ENCODE measurements at regions not wholly inside any gene's neighbourhood (a gene's known extent, or its start where the extent isn't known, plus 50 kb on each side); places are given as distances from the start of the nearest gene placed in this dataset.

DNA sequence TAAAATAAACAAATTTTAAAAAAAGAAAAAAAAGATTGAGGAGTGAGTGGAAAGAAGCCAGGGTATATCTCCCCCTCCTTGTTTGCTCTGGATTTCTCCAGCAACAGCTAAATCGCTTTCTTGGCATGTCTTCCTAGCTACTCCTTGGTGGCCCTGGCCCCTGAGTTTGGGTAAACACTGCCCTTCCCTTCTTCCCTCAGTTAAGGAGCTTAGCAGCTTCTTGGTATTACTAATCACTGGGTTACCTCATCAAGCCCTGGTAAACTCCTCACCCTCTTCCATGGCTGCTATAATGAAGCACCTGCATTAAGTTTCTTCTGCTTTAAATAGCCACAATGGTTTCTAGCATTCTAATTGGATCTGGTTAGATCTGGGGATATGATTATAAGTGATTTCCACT is 269.8 kb downstream of the FZD1 start:
- Mint-ChIP-seq H3K27ac (no peak overlapping the region), H3K9me3 (peaks cover 4 to 41% (median 33%) of the 10 kb centered on the region in 9 donors), H3K4me1 (no peaks in the 10 kb centered on the region), H3K27me3 (peaks cover 0 to 1% (median 0%) of the 10 kb centered on the region in 5 donors), H3K36me3 (peaks cover 0 to 24% (median 0%) of the 10 kb centered on the region in 3 donors), H3K4me3 (no peak overlapping the region)
- no peak for ATAC-seq
- POLR2A ChIA-PET = no interaction called here
- DNase-seq = no peak

- no peaks in the 10 kb centered on the region for H3K4me1 Mint-ChIP-seq
- no peak for DNase-seq
- POLR2A ChIA-PET = no interaction called here
- H3K27ac Mint-ChIP-seq = no peak overlapping the region
- H3K9me3 Mint-ChIP-seq = peaks cover 0 to 16% (median 6%) of the 10 kb centered on the region in 9 donors
- no peak overlapping the region for H3K4me3 Mint-ChIP-seq
- ATAC-seq = no peak
- H3K36me3 Mint-ChIP-seq = peaks cover 0 to 4% (median 0%) of the 10 kb centered on the region in 3 donors
- peaks cover 0 to 1% (median 0%) of the 10 kb centered on the region in 5 donors for H3K27me3 Mint-ChIP-seq
These were observed 273.3 kb downstream of the FZD1 start for GRCh38 chr7:91537260-91538152.

GRCh38 chr7:91541641-91542040 is 277.4 kb downstream of the FZD1 start:
- Mint-ChIP-seq H3K27me3 (peaks cover 0 to 3% (median 0%) of the 10 kb centered on the region in 5 donors), H3K4me3 (no peak overlapping the region), H3K4me1 (no peaks in the 10 kb centered on the region), H3K9me3 (peaks cover 0 to 13% (median 0%) of the 10 kb centered on the region in 9 donors), H3K27ac (no peak overlapping the region), H3K36me3 (no peaks in the 10 kb centered on the region)
- no peak for DNase-seq
- POLR2A ChIA-PET = no interaction called here
- ATAC-seq = no peak

DNA sequence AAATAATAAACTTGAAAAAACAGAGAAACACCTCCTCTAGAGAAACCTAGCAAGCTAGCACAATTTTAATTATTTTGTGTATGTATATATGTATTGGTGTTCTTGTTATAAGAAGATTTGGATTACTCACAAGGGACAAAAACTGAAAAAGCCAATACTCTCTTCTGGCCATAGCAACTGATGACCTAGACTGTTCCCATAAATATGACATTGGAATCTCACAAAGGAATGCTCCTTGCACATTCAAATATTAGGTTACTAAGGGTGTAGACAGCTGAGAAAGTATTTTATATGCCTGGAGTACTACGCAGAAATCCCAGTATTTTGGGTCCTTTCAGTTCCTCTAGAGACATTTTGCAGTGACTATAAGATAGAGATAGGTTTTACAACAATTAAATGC is 279.4 kb downstream of the FZD1 start:
- H3K27ac Mint-ChIP-seq = no peak overlapping the region
- H3K27me3 Mint-ChIP-seq = peaks cover 0 to 3% (median 0%) of the 10 kb centered on the region in 5 donors
- POLR2A ChIA-PET = no interaction called here

GRCh38 chr7:91549878-91550277 is 285.6 kb downstream of the FZD1 start:
- ATAC-seq (no peak), DNase-seq (no peak)
- H3K4me1 Mint-ChIP-seq = no peaks in the 10 kb centered on the region
- peaks cover 0 to 11% (median 0%) of the 10 kb centered on the region in 9 donors for H3K9me3 Mint-ChIP-seq
- no peak overlapping the region for H3K4me3 Mint-ChIP-seq
- no peak overlapping the region for H3K27ac Mint-ChIP-seq
- H3K36me3 Mint-ChIP-seq = no peaks in the 10 kb centered on the region
- peaks cover 0 to 3% (median 2%) of the 10 kb centered on the region in 5 donors for H3K27me3 Mint-ChIP-seq
- POLR2A ChIA-PET = no interaction called here

More for the DNA sequence above, 279.4 kb downstream of the FZD1 start:
- Mint-ChIP-seq H3K9me3 (peaks cover 0 to 13% (median 0%) of the 10 kb centered on the region in 9 donors), H3K4me3 (no peak overlapping the region), H3K4me1 (no peaks in the 10 kb centered on the region), H3K36me3 (no peaks in the 10 kb centered on the region)
- DNase-seq (no peak), ATAC-seq (no peak)

DNA sequence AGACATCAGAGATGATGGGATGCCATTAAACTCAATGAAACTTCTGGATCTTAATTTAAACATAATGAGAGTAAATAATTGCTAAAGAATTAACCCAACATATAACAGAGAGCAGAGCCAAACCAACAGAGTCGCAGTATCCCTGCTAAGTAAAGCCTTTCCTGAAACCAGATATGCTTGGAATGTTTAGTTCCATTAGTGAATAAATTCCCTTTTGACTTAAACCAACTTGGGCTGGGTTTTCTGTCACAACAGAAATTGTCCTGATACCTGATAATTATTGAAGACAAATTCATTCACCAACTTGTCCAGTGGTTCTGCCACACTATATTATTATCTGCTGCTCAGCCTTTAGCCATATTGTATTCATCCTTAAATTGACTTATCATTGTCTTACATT is 286.7 kb downstream of the FZD1 start:
- POLR2A ChIA-PET = no interaction called here
- ATAC-seq (no peak), DNase-seq (no peak)
- Mint-ChIP-seq H3K4me3 (no peak overlapping the region), H3K27ac (no peak overlapping the region), H3K9me3 (peaks cover 0 to 12% (median 0%) of the 10 kb centered on the region in 9 donors), H3K27me3 (peaks cover 0 to 3% (median 2%) of the 10 kb centered on the region in 5 donors), H3K4me1 (no peaks in the 10 kb centered on the region), H3K36me3 (no peaks in the 10 kb centered on the region)

DNA sequence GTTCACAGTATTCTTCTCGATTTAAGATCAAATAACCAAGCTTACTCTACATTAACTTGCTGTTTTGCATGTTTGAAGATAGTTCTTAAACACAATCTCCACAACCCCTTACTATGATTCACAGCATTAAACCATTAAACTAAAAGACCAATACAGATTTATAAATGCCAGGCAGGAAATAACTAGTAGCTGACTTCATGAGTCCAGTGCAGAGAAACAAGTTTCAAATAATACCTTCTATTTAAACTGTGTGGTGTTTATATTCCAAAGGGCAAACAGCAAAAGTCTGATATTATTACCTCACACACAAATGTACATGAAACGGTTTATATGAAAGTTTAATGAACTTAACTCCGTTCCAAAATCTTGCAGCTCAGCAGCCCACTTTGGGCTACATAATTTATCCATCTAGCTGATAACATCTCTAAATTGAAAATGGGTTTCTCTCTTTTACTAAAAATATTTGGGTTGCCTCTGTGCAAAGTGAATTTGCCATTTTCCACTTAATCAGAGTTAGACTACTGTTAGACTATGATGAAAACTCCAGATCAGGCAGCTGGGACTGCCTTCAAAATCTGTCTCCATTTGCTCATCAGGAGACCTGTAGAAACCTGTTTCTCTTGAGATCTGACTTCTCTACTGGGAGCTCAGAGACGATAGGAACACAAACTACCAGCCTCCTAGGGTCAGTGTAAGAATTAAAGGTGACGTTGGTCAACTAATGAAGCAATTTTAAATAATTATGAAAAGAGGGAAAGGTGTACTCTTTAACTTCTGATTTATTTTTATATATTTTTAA is 287.3 kb downstream of the FZD1 start:
- no peaks in the 10 kb centered on the region for H3K36me3 Mint-ChIP-seq
- H3K4me3 Mint-ChIP-seq = no peak overlapping the region
- POLR2A ChIA-PET = no interaction called here
- ATAC-seq (no peak), DNase-seq (no peak)
- H3K27ac Mint-ChIP-seq = no peak overlapping the region
- no peaks in the 10 kb centered on the region for H3K4me1 Mint-ChIP-seq
- H3K9me3 Mint-ChIP-seq = peaks cover 0 to 14% (median 0%) of the 10 kb centered on the region in 9 donors
- peaks cover 0 to 3% (median 2%) of the 10 kb centered on the region in 5 donors for H3K27me3 Mint-ChIP-seq

- ATAC-seq (no peak), DNase-seq (no peak)
- peaks cover 0 to 11% (median 0%) of the 10 kb centered on the region in 9 donors for H3K9me3 Mint-ChIP-seq
- H3K4me3 Mint-ChIP-seq = no peak overlapping the region
- H3K4me1 Mint-ChIP-seq = no peaks in the 10 kb centered on the region
- no peak overlapping the region for H3K27ac Mint-ChIP-seq
- H3K36me3 Mint-ChIP-seq = no peaks in the 10 kb centered on the region
- POLR2A ChIA-PET = no interaction called here
- H3K27me3 Mint-ChIP-seq = peaks cover 0 to 3% (median 2%) of the 10 kb centered on the region in 5 donors
These were observed 289.2 kb downstream of the FZD1 start for GRCh38 chr7:91553410-91553895.

DNA sequence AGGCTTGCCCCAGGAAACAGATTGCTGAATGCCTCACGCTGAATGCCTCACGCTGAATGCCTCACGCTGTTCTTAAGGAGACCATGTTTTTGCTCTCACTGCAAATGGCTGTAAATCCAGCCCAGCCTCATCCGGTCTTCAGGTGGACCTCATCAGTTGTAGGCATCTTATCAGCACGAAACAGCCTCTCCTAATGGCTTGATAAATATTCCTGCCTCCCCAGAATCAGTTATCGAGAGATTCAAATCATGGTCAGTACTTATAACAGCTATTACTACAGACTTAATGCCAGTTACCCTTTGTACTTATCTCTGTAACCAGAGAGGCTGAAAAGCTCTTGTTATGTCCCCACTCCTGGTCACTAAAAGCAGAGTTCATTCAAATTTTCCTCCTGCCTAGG is 290.6 kb downstream of the FZD1 start:
- Mint-ChIP-seq H3K36me3 (no peaks in the 10 kb centered on the region), H3K4me3 (no peak overlapping the region), H3K4me1 (no peaks in the 10 kb centered on the region), H3K27ac (no peak overlapping the region), H3K27me3 (peaks cover 0 to 3% (median 0%) of the 10 kb centered on the region in 5 donors), H3K9me3 (peaks cover 0 to 11% (median 0%) of the 10 kb centered on the region in 9 donors)
- ATAC-seq (no peak), DNase-seq (no peak)
- POLR2A ChIA-PET = no interaction called here

GRCh38 chr7:91556239-91556638 is 292.0 kb downstream of the FZD1 start:
- Mint-ChIP-seq H3K9me3 (peaks cover 0 to 16% (median 7%) of the 10 kb centered on the region in 9 donors), H3K36me3 (peaks cover 0 to 5% (median 0%) of the 10 kb centered on the region in 3 donors), H3K27me3 (peaks cover 0 to 2% (median 0%) of the 10 kb centered on the region in 5 donors), H3K4me1 (no peaks in the 10 kb centered on the region), H3K27ac (no peak overlapping the region), H3K4me3 (no peak overlapping the region)
- ATAC-seq = no peak
- DNase-seq = no peak
- POLR2A ChIA-PET = no interaction called here

- no peaks in the 10 kb centered on the region for H3K4me1 Mint-ChIP-seq
- peaks cover 0 to 15% (median 7%) of the 10 kb centered on the region in 9 donors for H3K9me3 Mint-ChIP-seq
- H3K36me3 Mint-ChIP-seq = peaks cover 0 to 8% (median 0%) of the 10 kb centered on the region in 3 donors
- POLR2A ChIA-PET = no interaction called here
- H3K27me3 Mint-ChIP-seq = no peaks in the 10 kb centered on the region
- no peak overlapping the region for H3K4me3 Mint-ChIP-seq
- no peak overlapping the region for H3K27ac Mint-ChIP-seq
- DNase-seq = no peak
- ATAC-seq = no peak
These were observed 292.9 kb downstream of the FZD1 start for GRCh38 chr7:91556956-91557650.

DNA sequence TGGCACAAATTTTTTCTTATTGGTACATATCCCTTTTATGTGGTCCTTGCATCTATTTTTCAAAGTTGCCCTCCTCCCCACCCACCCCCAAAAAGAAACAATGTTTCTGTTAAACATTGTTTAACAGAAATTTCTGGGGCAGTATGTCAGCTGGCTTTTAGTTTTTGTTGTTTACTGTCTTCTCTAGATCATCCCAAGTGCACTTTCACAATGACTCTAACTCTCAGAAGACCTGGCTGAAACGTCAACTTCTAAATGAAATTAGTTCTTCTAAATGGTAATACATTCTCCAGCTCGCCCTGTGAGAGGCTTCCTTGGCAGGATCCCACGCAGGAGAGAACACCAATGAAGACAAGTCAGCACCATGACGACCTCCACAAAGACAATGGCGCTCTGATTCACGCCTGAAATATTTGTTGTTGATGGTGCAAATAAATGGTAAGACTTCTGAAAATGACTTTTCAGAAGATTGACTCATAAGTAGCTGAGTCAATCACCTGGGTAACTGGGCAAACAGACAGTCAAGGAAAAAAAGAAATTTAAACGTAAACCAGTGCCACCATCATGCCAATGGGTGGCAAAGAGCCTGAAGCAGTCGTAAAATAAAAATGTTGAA is 293.7 kb downstream of the FZD1 start:
- ATAC-seq (no peak), DNase-seq (no peak)
- H3K4me1 Mint-ChIP-seq = no peaks in the 10 kb centered on the region
- no peak overlapping the region for H3K4me3 Mint-ChIP-seq
- POLR2A ChIA-PET = no interaction called here
- no peak overlapping the region for H3K27ac Mint-ChIP-seq
- H3K9me3 Mint-ChIP-seq = peaks cover 0 to 19% (median 7%) of the 10 kb centered on the region in 9 donors
- peaks cover 0 to 11% (median 0%) of the 10 kb centered on the region in 3 donors for H3K36me3 Mint-ChIP-seq
- no peaks in the 10 kb centered on the region for H3K27me3 Mint-ChIP-seq
